ENCODE measurements at regions not wholly inside any gene's neighbourhood (a gene's known extent, or its start where the extent isn't known, plus 50 kb on each side); places are given as distances from the start of the nearest gene placed in this dataset.

GRCh38 chr21:28344985-28345384 lies 647.7 kb downstream of the LTN1 start:
- TF ChIP-seq POLR2A (IDR thresholded peaks at IDR 0.05) (no peak), EP300 (IDR thresholded peaks at IDR 0.05) (no peak), CTCF (IDR thresholded peaks at IDR 0.05) (no peak), POLR2AphosphoS5 (IDR thresholded peaks at IDR 0.05) (no peak)
